Activated naive CD4-positive, alpha-beta T cell treated with anti-CD3 and anti-CD28 coated beads, Interleukin-2, amount 50 U/mL, for 72 hours (primary cell): ENCODE measurements at regions not wholly inside any gene's neighbourhood (a gene's known extent, or its start where the extent isn't known, plus 50 kb on each side); places are given as distances from the start of the nearest gene placed in this dataset.

Experiments
- ATAC-seq, 2 donors: fragments of 150-1000 bp; cut with Tn5 transposase; 2 replicates each; pipeline ENCODE4 v1.10.0; 2021; ENCODE audit warnings: mild to moderate bottlenecking in 2 of 2, moderate library complexity in 2 of 2
- DNase-seq, 2 donors: peaks; one replicate each; pipeline ENCODE4 v3.0.0; 2021 to 2022; ENCODE audit warnings: low spot score in 2 of 2
- H3K27ac Mint-ChIP-seq, 2 donors: one replicate each; pipeline ENCODE4 v1.8.0; 2022; ENCODE audit warnings: mild to moderate bottlenecking in 2 of 2, mixed read lengths in 2 of 2
- H3K36me3 Mint-ChIP-seq, 2 donors: one replicate each; pipeline ENCODE4 v1.8.0; 2022; ENCODE audit warnings: mixed read lengths in 2 of 2
- H3K9me3 Mint-ChIP-seq, 2 donors: one replicate each; pipeline ENCODE4 v1.8.0; 2022; ENCODE audit warnings: mixed read lengths in 2 of 2

- H3K36me3 Mint-ChIP-seq: no peaks in the 10 kb centered on the region
- DNase-seq (no peak), ATAC-seq (no peak)
Measured at GRCh38 chr12:65765436-65765813, 58.9 kb upstream of the HMGA2 start.

GRCh38 chr12:65769880-65770279, 54.4 kb upstream of the HMGA2 start:
- ATAC-seq: no peak
- H3K27ac Mint-ChIP-seq: no peak overlapping the region
- peaks cover 0 to 3% of the 10 kb centered on the region in 2 donors for H3K9me3 Mint-ChIP-seq
- DNase-seq: no peak
- H3K36me3 Mint-ChIP-seq: no peaks in the 10 kb centered on the region

More at GRCh38 chr12:65765436-65765813, 58.9 kb upstream of the HMGA2 start:
- Mint-ChIP-seq H3K27ac (no peak overlapping the region), H3K9me3 (peaks cover 0 to 10% of the 10 kb centered on the region in 2 donors)
